HepG2 (cell line): ENCODE measurements at regions not wholly inside any gene's neighbourhood (a gene's known extent, or its start where the extent isn't known, plus 50 kb on each side); places are given as distances from the start of the nearest gene placed in this dataset.

Source experiments
- ATAC-seq: fragments of 200-7000 bp; cut with Tn5 transposase; 3 replicates; pipeline ENCODE4 v1.9.1; 2020; ENCODE audit warnings: mild to moderate bottlenecking, moderate library complexity
- BruUV-seq: library from RNA; stranded (reverse); fragments of 400-500 nt; replicated peaks from 2 replicates; lab custom pipeline; 2021; lab: Mats Ljungman, UMichigan
- CTCF ChIA-PET: fragments of 300-600 bp; formaldehyde crosslinking; extraction: SDS; loops from one replicate; lab custom pipeline; 2021; ENCODE audit warnings: low total read pairs, inconsistent platforms, low intra/inter-chr PET ratio; lab: Yijun Ruan, JAX
- POLR2A ChIA-PET: fragments of 350-600 bp; sonication (Branson Sonifier 250); formaldehyde crosslinking; loops from one replicate; lab custom pipeline; 2020; ENCODE audit warnings: antibody characterized with exemption, inconsistent platforms; lab: Yijun Ruan, JAX
- DNase-seq: peaks from one replicate; pipeline ENCODE4 v3.0.0-alpha.2; 2015; ENCODE audit warnings: low spot score
- FAIRE-seq: peaks from 3 replicates; lab custom pipeline; 2011; peaks lifted over from hg19 to GRCh38; lab: Jason Lieb, UNC
- H2AFZ ChIP-seq: one replicate; pipeline ENCODE4 v1.6.1; 2011; ENCODE audit warnings: low read length, inconsistent platforms
- H3K27ac ChIP-seq: fragments of 300-600 bp; 3 replicates; pipeline ENCODE4 v1.8.0; 2011; ENCODE audit warnings: mixed run types, mild to moderate bottlenecking, mixed read lengths, low read length, inconsistent platforms; ENCODE audit not compliant: insufficient read depth; ENCODE audit errors: extremely low read length
- H3K27me3 ChIP-seq, 2 experiments: fragments of 200-600 bp in 1 of 2; 2 replicates in 1 of 2; 3 replicates in 1 of 2; pipeline versions ENCODE4 v1.6.0 to v1.8.0; 2011; ENCODE audit warnings: low read length in 2 of 2, mild to moderate bottlenecking in 2 of 2, moderate library complexity in 2 of 2, inconsistent platforms in 1 of 2; ENCODE audit not compliant: insufficient read depth in 2 of 2, control insufficient read depth in 1 of 2
- H3K36me3 ChIP-seq, 2 experiments: fragments of 200-600 bp in 1 of 2; replicated peaks in 1 of 2; 2 replicates in 1 of 2; 3 replicates in 1 of 2; pipeline versions ENCODE4 v1.5.1 to v1.8.0; 2011; ENCODE audit warnings: low read length in 2 of 2, inconsistent platforms in 1 of 2; ENCODE audit not compliant: insufficient read depth in 2 of 2, control insufficient read depth in 1 of 2
- H3K4me1 ChIP-seq: 2 replicates; pipeline ENCODE4 v1.5.1; 2012; ENCODE audit warnings: low read length, inconsistent platforms; ENCODE audit not compliant: insufficient read depth
- H3K4me2 ChIP-seq: 2 replicates; pipeline ENCODE4 v1.6.0; 2011; ENCODE audit warnings: low read depth, low read length, inconsistent platforms
- H3K4me3 ChIP-seq, 3 experiments: fragments of 200-600 bp in 1 of 3; sonication (generic), shearing (Covaris generic) in 1 of 3; replicated peaks in 1 of 3; 2 replicates each; pipeline ENCODE4 v1.5.1; 2011 to 2016; ENCODE audit warnings: low read length in 3 of 3, inconsistent platforms in 2 of 3, low read depth in 2 of 3, mild to moderate bottlenecking in 2 of 3, control low read depth in 1 of 3, mixed read lengths in 1 of 3; ENCODE audit not compliant: insufficient read depth in 1 of 3
- H3K79me2 ChIP-seq: one replicate; pipeline ENCODE4 v1.6.1; 2011; ENCODE audit warnings: low read length, inconsistent platforms; ENCODE audit not compliant: insufficient read depth
- H3K9ac ChIP-seq: 2 replicates; pipeline ENCODE4 v1.6.0; 2011; ENCODE audit warnings: mild to moderate bottlenecking, low read depth, low read length, inconsistent platforms; ENCODE audit not compliant: insufficient read depth
- H3K9me3 ChIP-seq: 2 replicates; pipeline ENCODE4 v1.5.1; 2012; ENCODE audit warnings: mild to moderate bottlenecking, low read length
- H4K20me1 ChIP-seq: 2 replicates; pipeline ENCODE4 v1.6.0; 2011; ENCODE audit warnings: inconsistent platforms, mild to moderate bottlenecking, low read length, moderate library complexity; ENCODE audit not compliant: insufficient read depth
- CHD2 ChIP-seq: IDR thresholded peaks from 2 replicates; pipeline ENCODE4 v1.6.1; 2011; ENCODE audit warnings: low read depth, low read length, improper control_type of control experiment
- ELF1 ChIP-seq: sonication (generic); formaldehyde crosslinking; IDR thresholded peaks from 2 replicates; pipeline ENCODE4 v1.4.0; 2020; ENCODE audit warnings: missing genetic modification reagents
- IRX3 ChIP-seq: sonication (generic); formaldehyde crosslinking; IDR thresholded peaks from 2 replicates; pipeline ENCODE4 v1.8.1; 2023; ENCODE audit warnings: mild to moderate bottlenecking, low read depth, missing genetic modification reagents, borderline replicate concordance
- KLF15 ChIP-seq: sonication (generic); formaldehyde crosslinking; IDR thresholded peaks from 2 replicates; pipeline ENCODE4 v1.8.1; 2023; ENCODE audit warnings: borderline replicate concordance, mild to moderate bottlenecking, inconsistent platforms, missing genetic modification reagents, mixed read lengths
- MBD4 ChIP-seq: IDR thresholded peaks from 2 replicates; pipeline ENCODE4 v1.6.1; 2012; ENCODE audit warnings: low read length, inconsistent platforms, borderline replicate concordance
- MEIS1 ChIP-seq: sonication (generic); formaldehyde crosslinking; IDR thresholded peaks from 2 replicates; pipeline ENCODE4 v1.9.0; 2021; ENCODE audit warnings: mild to moderate bottlenecking, missing genetic modification reagents, moderate library complexity, borderline replicate concordance
- RXRB ChIP-seq: IDR thresholded peaks from 2 replicates; pipeline ENCODE4 v1.6.1; 2016; ENCODE audit warnings: borderline replicate concordance, missing genetic modification reagents, missing compliant biosample characterization
- TRIM24 ChIP-seq: sonication (generic); formaldehyde crosslinking; IDR thresholded peaks from 2 replicates; pipeline ENCODE4 v1.8.0; 2022; ENCODE audit warnings: mild to moderate bottlenecking, missing genetic modification reagents
- ZBTB42 ChIP-seq: sonication (generic); formaldehyde crosslinking; IDR thresholded peaks from 2 replicates; pipeline ENCODE4 v1.5.0; 2020; ENCODE audit warnings: mild to moderate bottlenecking, missing genetic modification reagents
- ZBTB7A ChIP-seq: sonication (generic); formaldehyde crosslinking; IDR thresholded peaks from 2 replicates; pipeline ENCODE4 v1.8.0; 2022; ENCODE audit warnings: mild to moderate bottlenecking, missing genetic modification reagents
- ZFP36 ChIP-seq: fragments of 150-350 bp; IDR thresholded peaks from 2 replicates; pipeline ENCODE4 v1.6.1; 2018; ENCODE audit warnings: borderline replicate concordance, low read length, low read depth; ENCODE audit not compliant: partially characterized antibody
- ZNF138 ChIP-seq: sonication (generic); formaldehyde crosslinking; IDR thresholded peaks from 2 replicates; pipeline ENCODE4 v1.5.0; 2020; ENCODE audit warnings: mild to moderate bottlenecking, low read depth, missing genetic modification reagents
- ZNF724P ChIP-seq: sonication (generic); formaldehyde crosslinking; IDR thresholded peaks from 2 replicates; pipeline ENCODE4 v1.8.0; 2022; ENCODE audit warnings: missing genetic modification reagents, borderline replicate concordance
- ZNF746 ChIP-seq: sonication (generic); formaldehyde crosslinking; IDR thresholded peaks from 2 replicates; pipeline ENCODE4 v1.8.0; 2022; ENCODE audit warnings: mild to moderate bottlenecking, missing genetic modification reagents
- ZNF878 ChIP-seq: sonication (generic); formaldehyde crosslinking; IDR thresholded peaks from 2 replicates; pipeline ENCODE4 v1.8.1; 2023; ENCODE audit warnings: mild to moderate bottlenecking, missing genetic modification reagents, moderate library complexity
- WGBS: methylation state at CpG from one replicate; pipeline ENCODE4 v1.1.6; 2017; ENCODE audit warnings: low lambda C conversion rate; 5-methylcytosine and 5-hydroxymethylcytosine counted together
- in situ Hi-C: cut with HindIII; loops from 2 replicates; pipeline ENCODE4 v1.10.0; 2017; ENCODE audit warnings: low pct_unique_long_range_greater_than_20kb; ENCODE audit not compliant: extremely low pct_ligation_motif_present
- intact Hi-C: fragments of 100-400 bp; cut with micrococcal nuclease; formaldehyde crosslinking; loops from one replicate; pipeline ENCODE4 v1.10.0; 2022; ENCODE audit not compliant: unreplicated experiment
- TF ChIP-seq, protein P1 (sequence below): sonication (generic); formaldehyde crosslinking; IDR thresholded peaks from 2 replicates; pipeline ENCODE4 v1.8.0; 2022; ENCODE audit warnings: mild to moderate bottlenecking, missing genetic modification reagents; ENCODE audit not compliant: insufficient replicate concordance
- TF ChIP-seq, protein P2 (sequence below), 2 experiments: sonication (generic) in 1 of 2; formaldehyde crosslinking in 1 of 2; IDR thresholded peaks; 2 replicates each; pipeline versions ENCODE4 v1.4.0 to v1.6.1; 2016 to 2020; ENCODE audit warnings: borderline replicate concordance in 1 of 2, low read depth in 1 of 2, mild to moderate bottlenecking in 1 of 2, missing genetic modification reagents in 1 of 2
- TF ChIP-seq, protein P3 (sequence below): sonication (generic); formaldehyde crosslinking; IDR thresholded peaks from 2 replicates; pipeline ENCODE4 v1.4.0; 2020; ENCODE audit warnings: mild to moderate bottlenecking, missing genetic modification reagents
- TF ChIP-seq, protein P4 (sequence below): IDR thresholded peaks from 2 replicates; pipeline ENCODE4 v1.6.1; 2016; ENCODE audit warnings: missing compliant biosample characterization, missing genetic modification reagents, borderline replicate concordance

DNA sequence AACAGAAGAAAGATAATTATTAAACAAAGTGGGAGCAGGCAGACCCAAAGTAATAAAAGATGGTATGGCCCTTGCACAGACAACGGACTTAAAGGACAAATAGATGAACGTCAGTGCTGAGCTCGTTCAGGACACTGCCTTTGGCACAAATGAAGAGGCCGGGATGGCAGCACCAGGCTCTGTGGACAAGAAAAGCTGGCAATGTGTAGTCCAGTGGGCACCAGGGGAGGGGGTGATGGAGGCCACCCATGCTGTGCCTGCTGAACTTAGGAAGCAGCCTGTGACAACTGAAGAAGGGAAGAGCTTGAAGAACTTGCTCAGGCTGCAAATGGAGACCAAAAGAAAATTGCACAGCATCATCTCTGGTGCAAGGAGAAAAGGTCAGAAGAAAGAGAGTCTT, 131.0 kb downstream of the ANKRD60 start:
- DNase-seq (no peak), FAIRE-seq (no peak), ATAC-seq (no peak)
- ChIA-PET POLR2A (no interaction called here), CTCF (no interaction called here)
- Histone ChIP-seq H3K4me3 (no peak overlapping the region), H3K9ac (no peak overlapping the region), H3K9me3 (no peaks in the 10 kb centered on the region), H3K4me1 (no peaks in the 10 kb centered on the region), H3K27ac (no peak overlapping the region), H3K79me2 (no peaks in the 10 kb centered on the region), H3K27me3 (peaks cover 2 to 58% of the 10 kb centered on the region in 2 experiments; a peak in 3 of 5 replicates), H3K4me2 (no peak overlapping the region), H2AFZ (no peak overlapping the region), H3K36me3 (no peaks in the 10 kb centered on the region), H4K20me1 (no peaks in the 10 kb centered on the region)
- no peak for TF ChIP-seq ZNF724P (CRISPR knock-in tag)
- no peak for TF ChIP-seq ZBTB7A (CRISPR knock-in tag)
- TF ChIP-seq CHD2 = no peak
- TF ChIP-seq, protein P1, sequence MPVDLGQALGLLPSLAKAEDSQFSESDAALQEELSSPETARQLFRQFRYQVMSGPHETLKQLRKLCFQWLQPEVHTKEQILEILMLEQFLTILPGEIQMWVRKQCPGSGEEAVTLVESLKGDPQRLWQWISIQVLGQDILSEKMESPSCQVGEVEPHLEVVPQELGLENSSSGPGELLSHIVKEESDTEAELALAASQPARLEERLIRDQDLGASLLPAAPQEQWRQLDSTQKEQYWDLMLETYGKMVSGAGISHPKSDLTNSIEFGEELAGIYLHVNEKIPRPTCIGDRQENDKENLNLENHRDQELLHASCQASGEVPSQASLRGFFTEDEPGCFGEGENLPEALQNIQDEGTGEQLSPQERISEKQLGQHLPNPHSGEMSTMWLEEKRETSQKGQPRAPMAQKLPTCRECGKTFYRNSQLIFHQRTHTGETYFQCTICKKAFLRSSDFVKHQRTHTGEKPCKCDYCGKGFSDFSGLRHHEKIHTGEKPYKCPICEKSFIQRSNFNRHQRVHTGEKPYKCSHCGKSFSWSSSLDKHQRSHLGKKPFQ (CRISPR knock-in tag) = no peak
- no peak for TF ChIP-seq ZFP36
- TF ChIP-seq, protein P2, sequence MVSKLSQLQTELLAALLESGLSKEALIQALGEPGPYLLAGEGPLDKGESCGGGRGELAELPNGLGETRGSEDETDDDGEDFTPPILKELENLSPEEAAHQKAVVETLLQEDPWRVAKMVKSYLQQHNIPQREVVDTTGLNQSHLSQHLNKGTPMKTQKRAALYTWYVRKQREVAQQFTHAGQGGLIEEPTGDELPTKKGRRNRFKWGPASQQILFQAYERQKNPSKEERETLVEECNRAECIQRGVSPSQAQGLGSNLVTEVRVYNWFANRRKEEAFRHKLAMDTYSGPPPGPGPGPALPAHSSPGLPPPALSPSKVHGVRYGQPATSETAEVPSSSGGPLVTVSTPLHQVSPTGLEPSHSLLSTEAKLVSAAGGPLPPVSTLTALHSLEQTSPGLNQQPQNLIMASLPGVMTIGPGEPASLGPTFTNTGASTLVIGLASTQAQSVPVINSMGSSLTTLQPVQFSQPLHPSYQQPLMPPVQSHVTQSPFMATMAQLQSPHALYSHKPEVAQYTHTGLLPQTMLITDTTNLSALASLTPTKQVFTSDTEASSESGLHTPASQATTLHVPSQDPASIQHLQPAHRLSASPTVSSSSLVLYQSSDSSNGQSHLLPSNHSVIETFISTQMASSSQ (IDR thresholded peaks at IDR 0.05; ENCODE audit: low read depth) = no peak
- TF ChIP-seq, protein P2 (CRISPR knock-in tag; IDR thresholded peaks at IDR 0.05; ENCODE audit: borderline replicate concordance) = no peak
- TF ChIP-seq RXRB (CRISPR knock-in tag) = no peak
- no peak for TF ChIP-seq KLF15 (CRISPR knock-in tag)
- TF ChIP-seq, protein P3, sequence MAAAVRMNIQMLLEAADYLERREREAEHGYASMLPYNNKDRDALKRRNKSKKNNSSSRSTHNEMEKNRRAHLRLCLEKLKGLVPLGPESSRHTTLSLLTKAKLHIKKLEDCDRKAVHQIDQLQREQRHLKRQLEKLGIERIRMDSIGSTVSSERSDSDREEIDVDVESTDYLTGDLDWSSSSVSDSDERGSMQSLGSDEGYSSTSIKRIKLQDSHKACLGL = no peak
- no peak for TF ChIP-seq ZNF746 (CRISPR knock-in tag)
- TF ChIP-seq MEIS1 (CRISPR knock-in tag) = no peak
- no peak for TF ChIP-seq TRIM24 (CRISPR knock-in tag)
- TF ChIP-seq, protein P4, sequence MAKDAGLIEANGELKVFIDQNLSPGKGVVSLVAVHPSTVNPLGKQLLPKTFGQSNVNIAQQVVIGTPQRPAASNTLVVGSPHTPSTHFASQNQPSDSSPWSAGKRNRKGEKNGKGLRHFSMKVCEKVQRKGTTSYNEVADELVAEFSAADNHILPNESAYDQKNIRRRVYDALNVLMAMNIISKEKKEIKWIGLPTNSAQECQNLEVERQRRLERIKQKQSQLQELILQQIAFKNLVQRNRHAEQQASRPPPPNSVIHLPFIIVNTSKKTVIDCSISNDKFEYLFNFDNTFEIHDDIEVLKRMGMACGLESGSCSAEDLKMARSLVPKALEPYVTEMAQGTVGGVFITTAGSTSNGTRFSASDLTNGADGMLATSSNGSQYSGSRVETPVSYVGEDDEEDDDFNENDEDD (CRISPR knock-in tag) = no peak
- no peak for TF ChIP-seq ZBTB42 (CRISPR knock-in tag)
- TF ChIP-seq ZNF878 (CRISPR knock-in tag) = no peak
- no peak for TF ChIP-seq ELF1 (CRISPR knock-in tag)
- TF ChIP-seq MBD4 = no peak
- TF ChIP-seq ZNF138 = no peak
- TF ChIP-seq IRX3 = no peak
- BruUV-seq = no TSS peak
- in situ Hi-C loops (no loop called here), intact Hi-C loops (no loop called here)
- 13% methylated on average over 4 of the region's 4 CpGs for WGBS
